NCI-H748 (cell line): ENCODE measurements at regions not wholly inside any gene's neighbourhood (a gene's known extent, or its start where the extent isn't known, plus 50 kb on each side); places are given as distances from the start of the nearest gene placed in this dataset.

ENCODE experiments used
- DNase-seq: peaks from one replicate; lab custom pipeline; 2025; ENCODE audit not compliant: unreplicated experiment; lab: John Stamatoyannopoulos, UW

GRCh38 chr10:71080381-71081228 lies 131.8 kb upstream of the UNC5B start:
- no peak for DNase-seq

GRCh38 chr10:71081229-71081560 lies 131.2 kb upstream of the UNC5B start:
- DNase-seq: no peak

GRCh38 chr10:71081912-71082311 lies 130.5 kb upstream of the UNC5B start:
- DNase-seq: no peak

- no peak for DNase-seq
Observed at GRCh38 chr10:71082960-71083715, 129.2 kb upstream of the UNC5B start.

- no peak for DNase-seq
Observed at GRCh38 chr10:71083716-71083975, 128.7 kb upstream of the UNC5B start.

GRCh38 chr10:71084061-71084817 lies 128.1 kb upstream of the UNC5B start:
- DNase-seq: peak; percentile 24

- no peak for DNase-seq
Observed at GRCh38 chr10:71084818-71085126, 127.6 kb upstream of the UNC5B start.

- DNase-seq: peak; percentile 69
Observed at GRCh38 chr10:71085689-71086438, 126.5 kb upstream of the UNC5B start.

- peak; percentile 73 for DNase-seq
Observed at GRCh38 chr10:71086439-71087080, 125.8 kb upstream of the UNC5B start.

- DNase-seq: peak; percentile 23
Observed at GRCh38 chr10:71087622-71088021, 124.7 kb upstream of the UNC5B start.

- DNase-seq: no peak
Observed at GRCh38 chr10:71088054-71088453, 124.3 kb upstream of the UNC5B start.

GRCh38 chr10:71088578-71088977 lies 123.8 kb upstream of the UNC5B start:
- DNase-seq: peak; percentile 82

GRCh38 chr10:71089162-71089561 lies 123.2 kb upstream of the UNC5B start:
- DNase-seq: no peak

- no peak for DNase-seq
Observed at GRCh38 chr10:71090330-71090729, 122.0 kb upstream of the UNC5B start.

GRCh38 chr10:71090801-71091200 lies 121.6 kb upstream of the UNC5B start:
- DNase-seq: no peak

GRCh38 chr10:71092812-71093401 lies 119.5 kb upstream of the UNC5B start:
- DNase-seq: no peak

GRCh38 chr10:71093531-71093930 lies 118.8 kb upstream of the UNC5B start:
- no peak for DNase-seq

GRCh38 chr10:71094712-71095390 lies 117.5 kb upstream of the UNC5B start:
- DNase-seq: no peak

- DNase-seq: no peak
Observed at GRCh38 chr10:71099731-71100361, 112.5 kb upstream of the UNC5B start.

- no peak for DNase-seq
Observed at GRCh38 chr10:71103961-71104360, 108.4 kb upstream of the UNC5B start.
